Hindlimb muscle (tissue), 1 donor: ENCODE measurements at regions not wholly inside any gene's neighbourhood (a gene's known extent, or its start where the extent isn't known, plus 50 kb on each side); places are given as distances from the start of the nearest gene placed in this dataset.
"Not testable (repeated sequence)": the region's sequence is repeated elsewhere in the genome, so short reads cannot be mapped to it uniquely, and the experiment has no call there.

Experiments
- DNase-seq: peaks from one replicate; pipeline ENCODE4 v3.0.0-alpha.2; 2013

GRCh38 chr1:74946388-74946787 is 187.8 kb upstream of the LHX8 start:
- DNase-seq, result no peak

DNA sequence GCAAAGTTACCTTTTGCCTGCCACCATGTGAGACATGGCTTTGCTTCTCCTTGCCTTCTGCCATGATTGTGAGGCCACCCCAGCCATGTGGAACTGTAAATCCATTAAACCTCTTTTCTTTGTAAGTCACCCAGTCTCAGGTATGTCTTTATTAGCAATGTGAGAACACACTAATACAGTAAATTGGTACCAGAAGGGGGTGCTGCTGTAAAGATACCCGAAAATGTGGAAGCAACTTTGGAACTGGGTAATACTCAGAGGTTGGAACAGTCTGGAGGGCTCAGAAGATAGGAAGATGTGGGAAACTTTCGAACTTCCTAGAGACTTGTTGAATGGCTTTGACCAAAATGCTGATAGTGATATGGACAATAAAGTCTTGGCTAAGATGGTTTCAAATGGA is 184.8 kb upstream of the LHX8 start:
- not testable (repeated sequence) for DNase-seq

DNA sequence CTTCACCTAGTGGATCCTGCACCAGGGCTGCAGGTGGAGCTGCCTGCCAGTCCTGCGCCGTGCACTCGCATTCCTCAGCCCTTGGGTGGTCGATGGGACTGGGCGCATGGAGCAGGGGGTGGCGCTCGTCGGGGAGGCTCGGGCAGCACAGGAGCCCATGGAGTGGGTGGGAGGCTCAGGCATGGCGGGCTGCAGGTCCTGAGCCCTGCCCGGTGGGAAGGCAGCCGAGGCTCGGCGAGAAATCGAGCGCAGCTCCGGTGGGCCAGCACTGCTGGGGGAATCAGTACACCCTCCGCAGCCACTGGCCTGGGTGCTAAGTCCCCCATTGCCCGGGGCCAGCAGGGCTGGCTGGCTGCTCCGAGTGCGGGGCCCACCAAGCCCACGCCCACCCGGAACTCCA is 182.2 kb upstream of the LHX8 start:
- DNase-seq, result not testable (repeated sequence)

DNA sequence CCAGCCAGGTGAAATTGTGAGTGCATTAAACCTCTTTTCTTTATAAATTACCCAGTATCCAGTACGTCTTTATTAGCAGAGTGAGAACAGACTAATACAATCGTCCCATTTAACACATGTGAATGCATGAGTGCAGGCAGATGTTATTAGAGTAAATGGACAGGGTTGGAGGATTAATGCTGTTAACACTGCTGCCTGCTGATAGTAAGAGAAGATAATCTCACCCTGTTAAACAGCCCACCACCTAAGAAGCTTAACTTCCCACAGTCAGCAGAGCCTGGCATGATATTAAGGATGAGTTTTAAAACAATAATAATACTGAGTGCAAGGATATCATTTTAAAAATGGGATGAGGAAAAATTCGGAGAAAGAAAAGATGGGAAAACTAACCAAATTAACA is 181.4 kb upstream of the LHX8 start:
- no peak for DNase-seq

DNA sequence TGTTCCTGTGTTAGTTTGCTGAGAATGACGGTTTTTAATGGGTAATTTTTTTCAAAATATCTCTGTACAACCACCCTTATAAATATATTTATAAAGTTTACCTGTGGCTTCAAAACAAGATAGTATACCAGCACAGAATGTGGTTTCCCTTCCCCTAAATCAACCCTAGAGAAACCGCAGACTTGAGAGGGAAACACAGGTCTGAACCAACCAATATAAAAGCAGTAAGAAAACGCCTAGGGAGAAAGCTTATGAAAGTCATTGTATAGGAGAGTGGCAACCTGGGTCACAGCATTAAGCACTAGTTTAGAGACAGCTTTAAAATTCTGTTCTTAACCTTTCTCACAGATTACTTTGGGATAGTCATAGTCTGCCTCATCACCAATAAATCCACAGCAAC is 180.6 kb upstream of the LHX8 start:
- no peak for DNase-seq

- no peak for DNase-seq
Observed at GRCh38 chr1:74963120-74963519, 171.1 kb upstream of the LHX8 start.

GRCh38 chr1:74964508-74965102 is 169.6 kb upstream of the LHX8 start:
- DNase-seq, result peak; percentile 5

GRCh38 chr1:74969566-74970135 is 164.5 kb upstream of the LHX8 start:
- no peak for DNase-seq

DNA sequence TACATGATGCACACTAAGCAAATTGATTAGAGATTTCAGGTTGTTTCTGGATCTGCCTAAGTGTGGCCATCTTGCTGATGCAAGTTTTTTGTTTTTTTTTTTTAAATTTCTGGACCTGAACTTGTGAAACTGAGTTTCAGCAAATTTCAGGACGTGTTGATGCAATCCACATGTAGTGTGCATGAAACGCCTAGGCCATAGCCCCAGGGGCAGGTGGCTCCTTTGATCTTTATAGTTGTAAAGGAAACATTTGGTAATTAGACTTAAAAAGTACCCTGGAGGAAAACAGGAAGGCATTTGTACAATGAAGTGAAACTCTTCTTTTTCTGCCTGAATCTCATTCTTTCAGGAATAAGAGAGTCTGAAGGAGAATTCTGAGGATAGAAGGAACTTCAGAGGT is 162.2 kb upstream of the LHX8 start:
- DNase-seq, result no peak

DNA sequence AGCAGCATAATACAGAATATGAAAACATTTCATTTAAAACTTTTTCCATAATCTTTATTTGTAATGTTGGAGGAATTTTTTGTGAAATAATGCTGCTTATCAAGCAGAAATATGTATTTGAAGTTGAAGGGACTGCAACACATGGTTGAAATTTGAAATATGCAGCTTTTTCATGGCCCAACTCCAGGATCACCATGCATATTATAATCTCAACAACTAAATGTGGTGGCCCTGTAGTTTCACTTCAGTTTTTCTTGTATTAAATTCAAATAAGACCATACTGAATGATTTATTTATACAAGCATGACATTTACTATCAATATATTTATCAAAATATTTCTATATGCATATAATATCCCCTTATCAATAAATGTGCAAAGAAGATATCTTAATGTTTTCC is 157.7 kb upstream of the LHX8 start:
- no peak for DNase-seq

DNA sequence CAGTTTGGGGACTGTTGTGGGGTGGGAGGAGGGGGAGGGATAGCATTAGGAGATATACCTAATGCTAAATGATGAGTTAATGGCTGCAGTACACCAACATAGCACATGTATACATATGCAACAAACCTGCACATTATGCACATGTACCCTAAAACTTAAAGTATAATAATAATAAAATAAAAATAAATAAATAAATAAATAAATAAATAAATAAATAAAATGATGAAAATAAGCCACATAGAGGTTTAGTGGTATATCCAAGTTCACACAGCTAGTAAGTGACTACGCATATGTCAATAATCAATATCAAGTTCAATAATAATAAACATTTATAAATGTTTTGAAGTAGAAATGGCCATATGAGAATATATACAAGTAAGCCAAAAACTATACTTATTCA is 141.7 kb upstream of the LHX8 start:
- DNase-seq, result not testable (repeated sequence)

- DNase-seq, result no peak
Observed at GRCh38 chr1:74995821-74996220, 138.4 kb upstream of the LHX8 start.

- DNase-seq, result no peak
Observed at GRCh38 chr1:75010547-75010946, 123.6 kb upstream of the LHX8 start.

DNA sequence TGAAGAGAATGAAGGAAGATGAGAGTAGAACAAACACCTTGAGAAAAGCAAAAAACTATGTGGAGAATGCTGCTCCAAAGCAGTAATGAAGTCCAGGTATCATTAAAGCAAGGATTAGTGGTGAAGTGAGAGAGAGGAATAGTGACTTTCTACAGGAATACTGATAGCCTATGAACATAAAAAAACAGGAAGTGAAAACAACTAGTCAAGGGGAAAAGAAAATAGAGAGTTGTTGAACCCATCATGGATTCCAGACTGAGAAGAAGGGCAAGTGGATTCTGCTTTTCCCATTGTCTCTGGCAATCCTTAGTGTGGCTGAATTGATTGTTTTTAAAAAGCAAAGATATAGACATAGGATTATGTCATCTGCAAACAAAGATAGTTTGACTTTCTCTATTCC is 119.9 kb upstream of the LHX8 start:
- DNase-seq, result no peak

GRCh38 chr1:75023005-75023404 is 111.2 kb upstream of the LHX8 start:
- DNase-seq, result no peak

GRCh38 chr1:75034376-75034775 is 99.8 kb upstream of the LHX8 start:
- DNase-seq, result no peak

GRCh38 chr1:75035536-75035935 is 98.7 kb upstream of the LHX8 start:
- DNase-seq, result no peak

- DNase-seq, result no peak
Observed at GRCh38 chr1:75053207-75053606, 81.0 kb upstream of the LHX8 start.

GRCh38 chr1:75058424-75058823 is 75.8 kb upstream of the LHX8 start:
- no peak for DNase-seq

- DNase-seq, result no peak
Observed at GRCh38 chr1:75062111-75062510, 72.1 kb upstream of the LHX8 start.

GRCh38 chr1:75067975-75068374 is 66.2 kb upstream of the LHX8 start:
- DNase-seq, result no peak

- DNase-seq, result no peak
Observed at GRCh38 chr1:75074831-75075395, 59.3 kb upstream of the LHX8 start.

DNA sequence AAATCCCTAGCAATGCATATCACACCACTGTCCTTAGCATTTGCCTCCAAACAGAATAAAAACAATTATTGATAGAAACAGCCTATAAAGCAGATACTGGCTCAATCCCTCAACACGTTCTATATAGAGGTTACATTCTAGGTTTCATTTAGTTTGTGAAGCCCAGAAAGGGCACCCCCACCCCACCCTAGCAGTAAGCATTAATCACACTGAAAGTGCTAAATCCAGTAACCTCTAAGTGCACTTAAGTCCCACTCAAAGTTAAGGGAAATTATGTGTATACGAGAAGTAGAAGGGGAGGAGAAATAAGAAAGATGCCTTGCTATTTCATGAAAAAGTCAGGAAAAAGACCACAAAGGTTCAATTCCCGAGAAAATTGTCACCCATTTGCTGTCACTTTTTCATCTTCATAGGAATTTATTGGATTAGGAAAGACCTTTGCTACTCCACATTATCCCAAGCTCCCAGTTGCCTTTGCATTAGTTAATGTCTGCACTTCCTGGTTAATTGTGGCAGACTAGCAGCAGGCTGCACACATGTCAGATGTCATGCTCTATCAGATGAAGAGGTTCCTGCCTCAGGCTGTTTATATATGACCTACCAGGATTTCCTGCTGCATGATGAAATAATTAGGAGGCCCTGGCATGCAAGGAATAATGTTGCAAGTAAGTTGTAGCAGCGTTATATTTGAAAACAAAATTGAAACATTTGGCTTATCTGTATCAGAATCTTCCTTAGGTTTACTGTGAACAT is 54.5 kb upstream of the LHX8 start:
- no peak for DNase-seq

DNA sequence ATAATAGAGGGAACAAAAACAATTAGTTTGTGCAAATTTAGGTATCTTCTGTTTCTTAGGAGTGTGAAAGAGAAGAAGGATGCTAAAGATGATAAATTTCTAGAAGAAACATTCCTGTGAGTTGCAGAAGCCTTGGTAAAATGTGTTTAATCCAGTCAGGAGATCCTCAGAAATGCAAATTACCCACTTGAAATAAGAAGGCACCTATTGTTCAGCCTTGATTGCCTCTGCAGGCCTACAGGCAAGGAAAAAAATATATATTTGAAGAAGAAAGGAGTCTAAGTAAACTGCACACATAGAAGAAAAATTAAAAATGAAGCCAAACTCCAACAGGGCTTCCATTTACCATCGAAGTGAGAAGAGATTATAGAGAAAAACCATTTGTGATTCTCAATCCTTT is 51.0 kb upstream of the LHX8 start:
- no peak for DNase-seq
